ENCODE measurements at regions not wholly inside any gene's neighbourhood (a gene's known extent, or its start where the extent isn't known, plus 50 kb on each side); places are given as distances from the start of the nearest gene placed in this dataset.
"Not testable (repeated sequence)": the region's sequence is repeated elsewhere in the genome, so short reads cannot be mapped to it uniquely, and the experiment has no call there.

- H3K36me3 ChIP-seq, result no peaks in the 10 kb centered on the region
These were observed 83.7 kb upstream of the IRX1 start for GRCh38 chr5:3511934-3512333.

GRCh38 chr5:3511519-3511918 is 84.1 kb upstream of the IRX1 start:
- Histone ChIP-seq H3K36me3 (no peaks in the 10 kb centered on the region), H3K27ac (no peak overlapping the region), H3K4me1 (replicated peaks) (no peaks in the 10 kb centered on the region), H3K9me3 (replicated peaks) (peaks cover 17% of the 10 kb centered on the region), H3K27me3 (replicated peaks) (no peaks in the 10 kb centered on the region), H3K4me3 (no peak overlapping the region)
- DNase-seq (ENCODE audit: low read depth in 1 of 2, low spot score in 2 of 2), result no peak

More at GRCh38 chr5:3511934-3512333, 83.7 kb upstream of the IRX1 start:
- no peak for DNase-seq (ENCODE audit: low read depth in 1 of 2, low spot score in 2 of 2)
- peaks cover 17% of the 10 kb centered on the region for H3K9me3 ChIP-seq (replicated peaks)
- H3K4me3 ChIP-seq, result no peak overlapping the region
- no peaks in the 10 kb centered on the region for H3K27me3 ChIP-seq (replicated peaks)
- H3K27ac ChIP-seq, result no peak overlapping the region
- no peaks in the 10 kb centered on the region for H3K4me1 ChIP-seq (replicated peaks)

GRCh38 chr5:3510642-3511417 is 84.8 kb upstream of the IRX1 start:
- Histone ChIP-seq H3K27ac (no peak overlapping the region), H3K27me3 (replicated peaks) (no peaks in the 10 kb centered on the region), H3K4me3 (no peak overlapping the region)

GRCh38 chr5:3509290-3509689 is 86.3 kb upstream of the IRX1 start:
- H3K27me3 ChIP-seq (replicated peaks), result no peaks in the 10 kb centered on the region
- H3K27ac ChIP-seq, result no peak overlapping the region
- H3K4me1 ChIP-seq (replicated peaks), result no peaks in the 10 kb centered on the region
- H3K4me3 ChIP-seq, result no peak overlapping the region
- DNase-seq (ENCODE audit: low read depth in 1 of 2, low spot score in 2 of 2), result no peak
- no peaks in the 10 kb centered on the region for H3K36me3 ChIP-seq
- peaks cover 15% of the 10 kb centered on the region for H3K9me3 ChIP-seq (replicated peaks)

More at GRCh38 chr5:3510642-3511417, 84.8 kb upstream of the IRX1 start:
- H3K4me1 ChIP-seq (replicated peaks), result no peaks in the 10 kb centered on the region
- peaks cover 17% of the 10 kb centered on the region for H3K9me3 ChIP-seq (replicated peaks)
- DNase-seq (ENCODE audit: low read depth in 1 of 2, low spot score in 2 of 2), result no peak
- H3K36me3 ChIP-seq, result no peaks in the 10 kb centered on the region

GRCh38 chr5:3508395-3508794 is 87.2 kb upstream of the IRX1 start:
- DNase-seq (ENCODE audit: low read depth in 1 of 2, low spot score in 2 of 2), result no peak
- Histone ChIP-seq H3K36me3 (no peaks in the 10 kb centered on the region), H3K4me3 (no peak overlapping the region), H3K27me3 (replicated peaks) (no peaks in the 10 kb centered on the region), H3K9me3 (replicated peaks) (peaks cover 18% of the 10 kb centered on the region), H3K27ac (no peak overlapping the region), H3K4me1 (replicated peaks) (no peaks in the 10 kb centered on the region)

- Histone ChIP-seq H3K36me3 (no peaks in the 10 kb centered on the region), H3K9me3 (replicated peaks) (peaks cover 28% of the 10 kb centered on the region), H3K4me3 (no peak overlapping the region), H3K27ac (no peak overlapping the region), H3K4me1 (replicated peaks) (no peaks in the 10 kb centered on the region), H3K27me3 (replicated peaks) (no peaks in the 10 kb centered on the region)
- no peak for DNase-seq (ENCODE audit: low read depth in 1 of 2, low spot score in 2 of 2)
These were observed 104.6 kb upstream of the IRX1 start for GRCh38 chr5:3490957-3491507.

- Histone ChIP-seq H3K4me1 (replicated peaks) (no peaks in the 10 kb centered on the region), H3K27me3 (replicated peaks) (no peaks in the 10 kb centered on the region), H3K27ac (no peak overlapping the region), H3K9me3 (replicated peaks) (peaks cover 28% of the 10 kb centered on the region), H3K36me3 (no peaks in the 10 kb centered on the region), H3K4me3 (no peak overlapping the region)
- DNase-seq (ENCODE audit: low read depth in 1 of 2, low spot score in 2 of 2), result no peak
These were observed 106.3 kb upstream of the IRX1 start for GRCh38 chr5:3489239-3489843.

GRCh38 chr5:3484836-3485235 is 110.8 kb upstream of the IRX1 start:
- no peak for DNase-seq (ENCODE audit: low read depth in 1 of 2, low spot score in 2 of 2)
- H3K27ac ChIP-seq, result no peak overlapping the region
- no peak overlapping the region for H3K4me3 ChIP-seq
- H3K27me3 ChIP-seq (replicated peaks), result no peaks in the 10 kb centered on the region
- H3K9me3 ChIP-seq (replicated peaks), result peaks cover 26% of the 10 kb centered on the region
- H3K36me3 ChIP-seq, result no peaks in the 10 kb centered on the region
- H3K4me1 ChIP-seq (replicated peaks), result no peaks in the 10 kb centered on the region

GRCh38 chr5:3481175-3481574 is 114.5 kb upstream of the IRX1 start:
- DNase-seq (ENCODE audit: low read depth in 1 of 2, low spot score in 2 of 2), result no peak
- no peaks in the 10 kb centered on the region for H3K36me3 ChIP-seq
- peaks cover 11% of the 10 kb centered on the region for H3K9me3 ChIP-seq (replicated peaks)
- no peak overlapping the region for H3K27ac ChIP-seq
- H3K4me1 ChIP-seq (replicated peaks), result no peaks in the 10 kb centered on the region
- H3K27me3 ChIP-seq (replicated peaks), result no peaks in the 10 kb centered on the region
- H3K4me3 ChIP-seq, result no peak overlapping the region

GRCh38 chr5:3475674-3476073 is 120.0 kb upstream of the IRX1 start:
- Histone ChIP-seq H3K36me3 (no peaks in the 10 kb centered on the region), H3K27ac (no peak overlapping the region), H3K27me3 (replicated peaks) (no peaks in the 10 kb centered on the region), H3K4me3 (no peak overlapping the region), H3K4me1 (replicated peaks) (no peaks in the 10 kb centered on the region), H3K9me3 (replicated peaks) (0 out of 2 replicates have a peak, but pooled peaks cover 3% of the 10 kb centered on the region)
- no peak for DNase-seq (ENCODE audit: low read depth in 1 of 2, low spot score in 2 of 2)

- H3K27me3 ChIP-seq (replicated peaks), result no peaks in the 10 kb centered on the region
- H3K4me3 ChIP-seq, result no peak overlapping the region
- no peak overlapping the region for H3K27ac ChIP-seq
- DNase-seq (ENCODE audit: low read depth in 1 of 2, low spot score in 2 of 2), result no peak
- peaks cover 11% of the 10 kb centered on the region for H3K9me3 ChIP-seq (replicated peaks)
- no peaks in the 10 kb centered on the region for H3K4me1 ChIP-seq (replicated peaks)
- no peaks in the 10 kb centered on the region for H3K36me3 ChIP-seq
These were observed 129.2 kb upstream of the IRX1 start for GRCh38 chr5:3466392-3466791.

- no peaks in the 10 kb centered on the region for H3K27me3 ChIP-seq (replicated peaks)
- no peak overlapping the region for H3K27ac ChIP-seq
- H3K4me1 ChIP-seq (replicated peaks), result no peaks in the 10 kb centered on the region
- no peaks in the 10 kb centered on the region for H3K36me3 ChIP-seq
- H3K4me3 ChIP-seq, result no peak overlapping the region
- no peak for DNase-seq (ENCODE audit: low read depth in 1 of 2, low spot score in 2 of 2)
- peaks cover 29% of the 10 kb centered on the region for H3K9me3 ChIP-seq (replicated peaks)
These were observed 135.2 kb upstream of the IRX1 start for GRCh38 chr5:3460416-3460815.

- Histone ChIP-seq H3K4me1 (replicated peaks) (no peaks in the 10 kb centered on the region), H3K27ac (no peak overlapping the region), H3K27me3 (replicated peaks) (no peaks in the 10 kb centered on the region), H3K36me3 (no peaks in the 10 kb centered on the region), H3K4me3 (no peak overlapping the region), H3K9me3 (replicated peaks) (peaks cover 41% of the 10 kb centered on the region)
- no peak for DNase-seq (ENCODE audit: low read depth in 1 of 2, low spot score in 2 of 2)
These were observed 139.4 kb upstream of the IRX1 start for GRCh38 chr5:3456121-3456681.

- H3K36me3 ChIP-seq; H3K27me3 ChIP-seq (replicated peaks); H3K4me3 ChIP-seq; DNase-seq (ENCODE audit: low read depth in 1 of 2, low spot score in 2 of 2); H3K27ac ChIP-seq; H3K4me1 ChIP-seq (replicated peaks): not testable (repeated sequence)
- peaks cover 44% of the 10 kb centered on the region for H3K9me3 ChIP-seq (replicated peaks)
These were observed 141.6 kb upstream of the IRX1 start for GRCh38 chr5:3454028-3454427.
